HS-27A (cell line): ENCODE measurements at regions not wholly inside any gene's neighbourhood (a gene's known extent, or its start where the extent isn't known, plus 50 kb on each side); places are given as distances from the start of the nearest gene placed in this dataset.
"Not testable (repeated sequence)": the region's sequence is repeated elsewhere in the genome, so short reads cannot be mapped to it uniquely, and the experiment has no call there.

Source experiments
- DNase-seq: peaks from one replicate; pipeline ENCODE4 v3.0.0-alpha.2; 2012; ENCODE audit warnings: low read depth, missing footprints

DNA sequence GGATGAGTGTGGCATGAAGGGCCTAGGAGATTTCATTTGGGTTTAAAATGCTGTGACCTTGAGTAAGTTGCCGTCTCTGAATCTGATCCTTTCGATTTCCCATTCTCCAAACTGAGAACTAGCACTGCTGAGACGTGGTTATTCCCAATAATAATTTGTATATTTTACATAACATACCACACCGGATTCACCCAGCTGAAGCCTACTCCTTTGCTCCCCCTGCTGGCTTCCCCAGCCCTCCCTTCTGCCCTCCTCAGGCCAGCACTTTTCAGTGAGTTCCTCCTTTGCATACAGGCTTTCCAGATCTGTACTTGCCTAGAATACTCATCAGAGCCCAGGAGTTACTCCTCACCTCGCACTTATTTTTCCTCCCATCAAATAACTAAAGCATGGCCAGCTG lies 255.1 kb downstream of the OR4F29 start:
- DNase-seq, result not testable (repeated sequence)

DNA sequence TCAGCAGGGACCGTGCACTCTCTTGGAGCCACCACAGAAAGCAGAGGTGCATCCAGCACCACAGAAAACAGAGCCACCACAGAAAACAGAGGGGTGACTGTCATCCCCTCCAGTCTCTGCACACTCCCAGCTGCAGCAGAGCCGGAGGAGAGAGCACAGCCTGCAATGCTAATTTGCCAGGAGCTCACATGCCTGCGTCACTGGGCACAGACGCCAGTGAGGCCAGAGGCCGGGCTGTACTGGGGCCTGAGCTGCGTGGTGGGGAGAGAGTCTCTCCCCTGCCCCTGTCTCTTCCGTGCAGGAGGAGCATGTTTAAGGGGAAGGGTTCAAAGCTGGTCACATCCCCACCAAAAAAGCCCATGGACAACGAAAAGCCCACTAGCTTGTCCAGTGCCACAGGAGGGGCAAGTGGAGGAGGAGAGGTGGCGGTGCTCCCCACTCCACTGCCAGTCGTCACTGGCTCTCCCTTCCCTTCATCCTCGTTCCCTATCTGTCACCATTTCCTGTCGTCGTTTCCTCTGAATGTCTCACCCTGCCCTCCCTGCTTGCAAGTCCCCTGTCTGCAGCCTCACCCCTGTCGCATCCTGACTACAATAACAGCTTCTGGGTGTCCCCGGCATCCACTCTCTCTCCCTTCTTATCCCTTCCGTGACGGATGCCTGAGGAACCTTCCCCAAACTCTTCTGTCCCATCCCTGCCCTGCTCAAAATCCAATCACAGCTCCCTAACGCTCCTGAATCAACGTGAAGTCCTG lies 260.0 kb downstream of the OR4F29 start:
- not testable (repeated sequence) for DNase-seq

DNA sequence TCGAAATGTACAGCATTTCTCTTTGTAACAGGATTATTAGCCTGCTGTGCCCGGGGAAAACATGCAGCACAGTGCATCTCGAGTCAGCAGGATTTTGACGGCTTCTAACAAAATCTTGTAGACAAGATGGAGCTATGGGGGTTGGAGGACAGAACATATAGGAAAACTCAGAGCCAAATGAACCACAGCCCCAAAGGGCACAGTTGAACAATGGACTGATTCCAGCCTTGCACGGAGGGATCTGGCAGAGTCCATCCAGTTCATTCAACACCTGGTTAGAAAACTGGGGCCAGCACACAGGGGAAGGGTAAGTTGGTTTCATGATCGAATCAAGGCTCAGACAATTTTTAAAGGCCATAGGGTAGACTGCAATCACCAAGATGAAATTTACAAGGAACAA lies 260.8 kb downstream of the OR4F29 start:
- DNase-seq, result not testable (repeated sequence)

DNA sequence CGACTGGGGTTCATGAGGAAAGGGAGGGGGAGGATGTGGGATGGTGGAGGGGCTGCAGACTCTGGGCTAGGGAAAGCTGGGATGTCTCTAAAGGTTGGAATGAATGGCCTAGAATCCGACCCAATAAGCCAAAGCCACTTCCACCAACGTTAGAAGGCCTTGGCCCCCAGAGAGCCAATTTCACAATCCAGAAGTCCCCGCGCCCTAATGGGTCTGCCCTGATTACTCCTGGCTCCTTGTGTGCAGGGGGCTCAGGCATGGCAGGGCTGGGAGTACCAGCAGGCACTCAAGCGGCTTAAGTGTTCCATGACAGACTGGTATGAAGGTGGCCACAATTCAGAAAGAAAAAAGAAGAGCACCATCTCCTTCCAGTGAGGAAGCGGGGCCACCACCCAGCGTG lies 261.6 kb downstream of the OR4F29 start:
- not testable (repeated sequence) for DNase-seq

DNA sequence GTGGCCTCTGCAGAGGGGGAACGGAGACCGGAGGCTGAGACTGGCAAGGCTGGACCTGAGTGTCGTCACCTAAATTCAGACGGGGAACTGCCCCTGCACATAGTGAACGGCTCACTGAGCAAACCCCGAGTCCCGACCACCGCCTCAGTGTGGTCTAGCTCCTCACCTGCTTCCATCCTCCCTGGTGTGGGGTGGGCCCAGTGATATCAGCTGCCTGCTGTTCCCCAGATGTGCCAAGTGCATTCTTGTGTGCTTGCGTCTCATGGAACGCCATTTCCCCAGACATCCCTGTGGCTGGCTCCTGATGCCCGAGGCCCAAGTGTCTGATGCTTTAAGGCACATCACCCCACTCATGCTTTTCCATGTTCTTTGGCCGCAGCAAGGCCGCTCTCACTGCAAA lies 262.2 kb downstream of the OR4F29 start:
- not testable (repeated sequence) for DNase-seq

DNA sequence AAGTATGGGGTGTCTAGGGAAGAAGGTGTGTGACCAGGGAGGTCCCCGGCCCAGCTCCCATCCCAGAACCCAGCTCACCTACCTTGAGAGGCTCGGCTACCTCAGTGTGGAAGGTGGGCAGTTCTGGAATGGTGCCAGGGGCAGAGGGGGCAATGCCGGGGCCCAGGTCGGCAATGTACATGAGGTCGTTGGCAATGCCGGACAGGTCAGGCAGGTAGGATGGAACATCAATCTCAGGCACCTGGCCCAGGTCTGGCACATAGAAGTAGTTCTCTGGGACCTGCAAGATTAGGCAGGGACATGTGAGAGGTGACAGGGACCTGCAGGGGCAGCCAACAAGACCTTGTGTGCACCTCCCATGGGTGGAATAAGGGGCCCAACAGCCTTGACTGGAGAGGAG lies 264.2 kb downstream of the OR4F29 start:
- not testable (repeated sequence) for DNase-seq

DNA sequence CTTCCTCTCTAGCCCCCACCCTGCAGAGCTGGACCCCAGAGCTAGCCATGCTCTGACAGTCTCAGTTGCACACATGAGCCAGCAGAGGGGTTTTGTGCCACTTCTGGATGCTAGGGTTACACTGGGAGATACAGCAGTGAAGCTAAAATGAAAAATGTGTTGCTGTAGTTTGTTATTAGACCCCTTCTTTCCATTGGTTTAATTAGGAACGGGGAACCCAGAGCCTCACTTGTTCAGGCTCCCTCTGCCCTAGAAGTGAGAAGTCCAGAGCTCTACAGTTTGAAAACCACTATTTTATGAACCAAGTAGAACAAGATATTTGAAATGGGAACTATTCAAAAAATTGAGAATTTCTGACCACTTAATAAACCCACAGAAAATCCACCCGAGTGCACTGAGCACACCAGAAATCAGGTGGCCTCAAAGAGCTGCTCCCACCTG lies 264.8 kb downstream of the OR4F29 start:
- DNase-seq, result not testable (repeated sequence)

DNA sequence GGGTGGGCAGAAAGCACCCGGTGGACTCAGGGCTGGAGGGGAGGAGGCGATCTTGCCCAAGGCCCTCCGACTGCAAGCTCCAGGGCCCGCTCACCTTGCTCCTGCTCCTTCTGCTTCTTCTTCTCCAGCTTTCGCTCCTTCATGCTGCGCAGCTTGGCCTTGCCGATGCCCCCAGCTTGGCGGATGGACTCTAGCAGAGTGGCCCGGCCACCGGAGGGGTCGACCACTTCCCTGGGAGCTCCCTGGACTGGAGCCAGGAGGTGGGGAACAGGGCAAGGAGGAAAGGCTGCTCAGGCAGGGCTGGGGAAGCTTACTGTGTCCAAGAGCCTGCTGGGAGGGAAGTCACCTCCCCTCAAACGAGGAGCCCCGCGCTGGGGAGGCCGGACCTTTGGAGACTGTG lies 265.3 kb downstream of the OR4F29 start:
- not testable (repeated sequence) for DNase-seq

DNA sequence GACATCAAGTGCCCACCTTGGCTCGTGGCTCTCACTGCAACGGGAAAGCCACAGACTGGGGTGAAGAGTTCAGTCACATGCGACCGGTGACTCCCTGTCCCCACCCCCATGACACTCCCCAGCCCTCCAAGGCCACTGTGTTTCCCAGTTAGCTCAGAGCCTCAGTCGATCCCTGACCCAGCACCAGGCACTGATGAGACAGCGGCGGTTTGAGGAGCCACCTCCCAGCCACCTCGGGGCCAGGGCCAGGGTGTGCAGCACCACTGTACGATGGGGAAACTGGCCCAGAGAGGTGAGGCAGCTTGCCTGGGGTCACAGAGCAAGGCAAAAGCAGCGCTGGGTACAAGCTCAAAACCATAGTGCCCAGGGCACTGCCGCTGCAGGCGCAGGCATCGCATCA lies 266.0 kb downstream of the OR4F29 start:
- not testable (repeated sequence) for DNase-seq

DNA sequence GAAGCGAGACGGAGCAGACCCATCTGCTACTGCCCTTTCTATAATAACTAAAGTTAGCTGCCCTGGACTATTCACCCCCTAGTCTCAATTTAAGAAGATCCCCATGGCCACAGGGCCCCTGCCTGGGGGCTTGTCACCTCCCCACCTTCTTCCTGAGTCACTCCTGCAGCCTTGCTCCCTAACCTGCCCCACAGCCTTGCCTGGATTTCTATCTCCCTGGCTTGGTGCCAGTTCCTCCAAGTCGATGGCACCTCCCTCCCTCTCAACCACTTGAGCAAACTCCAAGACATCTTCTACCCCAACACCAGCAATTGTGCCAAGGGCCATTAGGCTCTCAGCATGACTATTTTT lies 267.2 kb downstream of the OR4F29 start:
- not testable (repeated sequence) for DNase-seq

DNA sequence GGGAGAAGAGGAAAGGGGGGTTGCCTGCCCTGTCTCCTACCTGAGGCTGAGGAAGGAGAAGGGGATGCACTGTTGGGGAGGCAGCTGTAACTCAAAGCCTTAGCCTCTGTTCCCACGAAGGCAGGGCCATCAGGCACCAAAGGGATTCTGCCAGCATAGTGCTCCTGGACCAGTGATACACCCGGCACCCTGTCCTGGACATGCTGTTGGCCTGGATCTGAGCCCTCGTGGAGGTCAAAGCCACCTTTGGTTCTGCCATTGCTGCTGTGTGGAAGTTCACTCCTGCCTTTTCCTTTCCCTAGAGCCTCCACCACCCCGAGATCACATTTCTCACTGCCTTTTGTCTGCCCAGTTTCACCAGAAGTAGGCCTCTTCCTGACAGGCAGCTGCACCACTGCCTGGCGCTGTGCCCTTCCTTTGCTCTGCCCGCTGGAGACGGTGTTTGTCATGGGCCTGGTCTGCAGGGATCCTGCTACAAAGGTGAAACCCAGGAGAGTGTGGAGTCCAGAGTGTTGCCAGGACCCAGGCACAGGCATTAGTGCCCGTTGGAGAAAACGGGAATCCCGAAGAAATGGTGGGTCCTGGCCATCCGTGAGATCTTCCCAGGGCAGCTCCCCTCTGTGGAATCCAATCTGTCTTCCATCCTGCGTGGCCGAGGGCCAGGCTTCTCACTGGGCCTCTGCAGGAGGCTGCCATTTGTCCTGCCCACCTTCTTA lies 267.7 kb downstream of the OR4F29 start:
- not testable (repeated sequence) for DNase-seq

DNA sequence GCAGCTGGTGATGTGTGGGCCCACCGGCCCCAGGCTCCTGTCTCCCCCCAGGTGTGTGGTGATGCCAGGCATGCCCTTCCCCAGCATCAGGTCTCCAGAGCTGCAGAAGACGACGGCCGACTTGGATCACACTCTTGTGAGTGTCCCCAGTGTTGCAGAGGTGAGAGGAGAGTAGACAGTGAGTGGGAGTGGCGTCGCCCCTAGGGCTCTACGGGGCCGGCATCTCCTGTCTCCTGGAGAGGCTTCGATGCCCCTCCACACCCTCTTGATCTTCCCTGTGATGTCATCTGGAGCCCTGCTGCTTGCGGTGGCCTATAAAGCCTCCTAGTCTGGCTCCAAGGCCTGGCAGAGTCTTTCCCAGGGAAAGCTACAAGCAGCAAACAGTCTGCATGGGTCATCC lies 268.4 kb downstream of the OR4F29 start:
- DNase-seq, result not testable (repeated sequence)

DNA sequence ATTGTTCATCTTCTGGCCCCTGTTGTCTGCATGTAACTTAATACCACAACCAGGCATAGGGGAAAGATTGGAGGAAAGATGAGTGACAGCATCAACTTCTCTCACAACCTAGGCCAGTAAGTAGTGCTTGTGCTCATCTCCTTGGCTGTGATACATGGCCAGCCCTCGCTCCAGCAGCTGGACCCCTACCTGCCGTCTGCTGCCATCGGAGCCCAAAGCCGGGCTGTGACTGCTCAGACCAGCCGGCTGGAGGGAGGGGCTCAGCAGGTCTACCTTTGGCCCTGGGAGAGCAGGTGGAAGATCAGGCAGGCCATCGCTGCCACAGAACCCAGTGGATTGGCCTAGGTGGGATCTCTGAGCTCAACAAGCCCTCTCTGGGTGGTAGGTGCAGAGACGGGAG lies 268.8 kb downstream of the OR4F29 start:
- DNase-seq, result not testable (repeated sequence)

DNA sequence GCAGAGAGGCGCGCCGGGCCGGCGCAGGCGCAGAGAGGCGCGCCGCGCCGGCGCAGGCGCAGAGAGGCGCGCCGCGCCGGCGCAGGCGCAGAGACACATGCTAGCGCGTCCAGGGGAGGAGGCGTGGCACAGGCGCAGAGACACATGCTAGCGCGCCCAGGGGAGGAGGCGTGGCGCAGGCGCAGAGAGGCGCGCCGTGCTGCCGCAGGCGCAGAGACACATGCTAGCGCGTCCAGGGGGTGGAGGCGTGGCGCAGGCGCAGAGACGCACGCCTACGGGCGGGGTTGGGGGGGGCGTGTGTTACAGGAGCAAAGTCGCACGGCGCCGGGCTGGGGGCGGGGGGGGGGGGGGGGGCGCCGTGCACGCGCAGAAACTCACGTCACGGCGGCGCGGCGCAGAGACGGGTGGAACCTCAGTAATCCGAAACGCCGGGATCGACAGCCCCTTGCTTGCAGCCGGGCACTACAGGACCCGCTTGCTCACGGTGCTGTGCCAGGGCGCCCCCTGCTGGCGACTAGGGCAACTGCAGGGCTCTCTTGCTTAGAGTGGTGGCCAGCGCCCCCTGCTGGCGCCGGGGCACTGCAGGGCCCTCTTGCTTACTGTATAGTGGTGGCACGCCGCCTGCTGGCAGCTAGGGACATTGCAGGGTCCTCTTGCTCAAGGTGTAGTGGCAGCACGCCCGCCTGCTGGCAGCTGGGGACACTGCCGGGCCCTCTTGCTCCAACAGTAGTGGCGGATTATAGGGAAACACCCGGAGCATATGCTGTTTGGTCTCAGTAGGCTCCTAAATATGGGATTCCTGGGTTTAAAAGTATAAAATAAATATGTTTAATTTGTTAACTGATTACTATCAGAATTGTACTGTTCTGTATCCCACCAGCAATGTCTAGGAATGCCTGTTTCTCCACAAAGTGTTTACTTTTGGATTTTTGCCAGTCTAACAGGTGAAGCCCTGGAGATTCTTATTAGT lies 269.9 kb downstream of the OR4F29 start:
- peak; percentile 15 for DNase-seq

DNA sequence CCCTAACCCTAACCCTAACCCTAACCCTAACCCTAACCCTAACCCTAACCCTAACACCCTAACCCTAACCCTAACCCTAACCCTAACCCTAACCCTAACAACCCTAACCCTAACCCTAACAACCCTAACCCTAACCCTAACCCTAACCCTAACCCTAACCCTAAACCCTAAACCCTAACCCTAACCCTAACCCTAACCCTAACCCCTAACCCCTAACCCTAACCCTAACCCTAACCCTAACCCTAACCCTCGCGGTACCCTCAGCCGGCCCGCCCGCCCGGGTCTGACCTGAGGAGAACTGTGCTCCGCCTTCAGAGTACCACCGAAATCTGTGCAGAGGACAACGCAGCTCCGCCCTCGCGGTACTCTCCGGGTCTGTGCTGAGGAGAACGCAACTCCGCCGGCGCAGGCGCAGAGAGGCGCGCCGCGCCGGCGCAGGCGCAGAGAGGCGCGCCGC lies 270.7 kb downstream of the OR4F29 start:
- not testable (repeated sequence) for DNase-seq

DNA sequence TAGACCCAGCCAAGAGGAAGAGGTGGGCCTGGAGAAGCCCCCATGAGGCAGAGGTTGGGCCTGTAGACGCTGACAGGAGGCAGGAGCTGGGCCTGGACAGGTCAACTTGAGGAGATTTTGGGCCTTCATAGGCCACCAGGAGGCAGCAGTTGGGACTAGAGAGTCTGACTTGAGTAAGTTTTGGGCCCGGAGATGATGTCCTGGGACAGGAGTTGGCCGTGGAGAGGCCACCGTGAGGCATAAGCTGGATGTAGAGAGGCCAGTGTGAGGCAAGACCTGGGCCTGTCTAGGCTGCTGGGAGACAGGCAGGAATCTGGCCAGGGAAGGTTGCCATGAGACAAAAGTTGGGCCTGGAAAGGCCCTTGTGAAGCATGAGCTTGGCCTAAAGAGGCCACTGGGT lies 312.6 kb downstream of the OR4F29 start:
- not testable (repeated sequence) for DNase-seq

DNA sequence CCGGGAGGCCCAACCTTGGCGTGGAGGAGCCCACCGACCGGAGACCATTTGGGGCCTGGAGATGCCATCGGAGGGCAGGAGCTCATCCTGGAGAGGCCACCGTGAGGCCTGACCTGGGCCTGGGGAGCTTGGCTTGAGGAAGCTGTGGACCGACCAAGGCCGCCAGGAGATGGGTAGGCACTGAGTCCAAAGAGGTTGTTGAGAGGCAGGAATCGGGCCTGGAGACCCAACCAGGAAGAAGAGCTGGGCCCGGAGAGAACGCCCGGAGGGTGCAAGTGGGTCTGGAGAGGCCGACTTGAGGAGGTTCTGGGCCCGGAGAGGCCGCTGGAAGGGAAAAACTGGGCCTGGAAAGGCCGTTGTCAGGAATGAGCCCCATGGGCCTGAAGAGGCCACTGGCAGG lies 313.8 kb downstream of the OR4F29 start:
- not testable (repeated sequence) for DNase-seq

DNA sequence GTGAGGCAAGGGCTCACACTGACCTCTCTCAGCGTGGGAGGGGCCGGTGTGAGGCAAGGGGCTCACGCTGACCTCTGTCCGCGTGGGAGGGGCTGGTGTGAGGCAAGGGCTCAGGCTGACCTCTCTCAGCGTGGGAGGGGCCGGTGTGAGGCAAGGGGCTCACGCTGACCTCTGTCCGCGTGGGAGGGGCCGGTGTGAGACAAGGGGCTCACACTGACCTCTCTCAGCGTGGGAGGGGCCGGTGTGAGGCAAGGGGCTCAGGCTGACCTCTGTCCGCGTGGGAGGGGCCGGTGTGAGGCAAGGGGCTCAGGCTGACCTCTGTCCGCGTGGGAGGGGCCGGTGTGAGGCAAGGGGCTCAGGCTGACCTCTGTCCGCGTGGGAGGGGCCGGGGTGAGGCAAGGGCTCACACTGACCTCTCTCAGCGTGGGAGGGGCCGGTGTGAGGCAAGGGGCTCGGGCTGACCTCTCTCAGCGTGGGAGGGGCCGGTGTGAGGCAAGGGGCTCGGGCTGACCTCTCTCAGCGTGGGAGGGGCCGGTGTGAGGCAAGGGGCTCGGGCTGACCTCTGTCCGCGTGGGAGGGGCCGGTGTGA lies 315.0 kb downstream of the OR4F29 start:
- DNase-seq, result not testable (repeated sequence)

DNA sequence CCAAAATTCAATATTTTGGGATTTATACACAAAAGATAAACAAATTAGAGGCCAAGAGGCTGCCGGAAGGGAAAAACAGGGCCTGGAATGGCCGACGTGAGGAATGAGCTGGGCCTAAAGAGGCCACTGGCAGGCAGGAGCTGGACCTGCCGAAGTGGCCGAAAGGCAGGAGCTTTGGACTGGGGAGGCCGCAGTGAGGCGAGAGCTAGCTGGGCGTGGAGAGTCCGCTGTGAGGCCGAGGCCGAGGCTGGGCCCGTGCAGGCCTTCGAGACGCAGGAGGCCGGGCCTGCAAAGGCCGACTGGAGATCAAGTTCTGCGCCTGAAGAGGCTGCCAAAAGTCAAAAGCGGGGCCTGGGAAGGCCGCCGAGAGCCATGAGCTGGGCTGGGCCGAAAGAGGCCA lies 316.5 kb downstream of the OR4F29 start:
- not testable (repeated sequence) for DNase-seq

DNA sequence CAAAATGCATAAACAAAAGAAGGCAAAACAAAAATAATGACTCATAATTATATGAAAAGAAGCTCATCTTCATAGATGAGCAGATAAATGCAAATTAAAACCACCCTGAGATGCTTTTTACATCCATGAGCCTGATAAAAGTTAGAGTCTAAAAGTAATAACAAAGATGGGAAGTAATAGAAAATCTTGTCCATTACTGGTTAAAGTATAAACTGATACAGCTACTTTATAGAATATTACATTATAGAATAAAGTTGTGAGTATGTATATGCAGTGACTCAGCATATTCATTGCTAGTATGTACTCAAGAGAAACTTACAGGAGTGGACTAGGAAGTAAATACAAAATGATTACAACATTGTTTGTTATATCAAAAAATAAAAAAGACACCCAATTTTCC lies 333.0 kb downstream of the OR4F29 start:
- DNase-seq, result not testable (repeated sequence)

DNA sequence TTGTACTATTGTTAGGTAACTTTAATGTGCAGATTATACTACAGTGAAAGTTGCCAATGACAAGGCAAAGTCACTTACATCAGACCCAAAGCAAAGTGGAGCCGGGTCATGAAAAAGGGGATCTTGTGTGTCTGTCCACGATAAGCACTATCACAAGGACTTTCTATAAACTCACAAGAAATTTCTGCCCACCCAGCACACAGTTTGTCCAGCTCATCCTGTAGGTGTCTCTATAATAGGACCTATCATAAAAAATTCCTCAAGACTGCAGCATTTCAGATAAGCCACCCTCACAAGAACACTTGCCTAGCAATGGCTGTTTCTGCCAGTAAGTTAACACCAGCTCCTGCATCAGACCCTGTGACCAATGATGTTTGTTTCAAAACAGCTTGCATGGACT lies 335.9 kb downstream of the OR4F29 start:
- DNase-seq, result not testable (repeated sequence)

DNA sequence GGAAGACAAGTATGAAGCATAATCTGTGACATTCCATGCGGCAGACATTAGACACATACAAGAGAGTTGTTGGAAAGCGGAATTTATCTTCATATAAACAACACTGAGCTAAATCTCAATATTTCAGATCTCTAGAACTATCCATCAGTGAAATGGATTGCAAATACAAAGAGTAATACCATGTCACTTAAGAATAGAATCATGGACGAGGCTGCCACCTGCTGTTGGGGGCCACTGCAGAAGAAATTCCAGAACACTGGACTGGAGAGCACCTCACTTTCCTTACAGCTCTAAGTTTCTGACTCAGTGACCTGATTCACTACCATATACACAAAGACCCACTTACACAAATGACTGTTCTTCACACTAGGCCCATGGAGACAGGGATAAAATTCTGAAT lies 346.7 kb downstream of the OR4F29 start:
- DNase-seq, result not testable (repeated sequence)
